Caki2 (cell line): ENCODE measurements at regions not wholly inside any gene's neighbourhood (a gene's known extent, or its start where the extent isn't known, plus 50 kb on each side); places are given as distances from the start of the nearest gene placed in this dataset.

Experiments used
- DNase-seq: peaks from one replicate; pipeline ENCODE4 v3.0.0-alpha.2; 2015; ENCODE audit warnings: low read depth
- in situ Hi-C: cut with HindIII; loops from 2 replicates; pipeline ENCODE4 v1.10.0; 2016; ENCODE audit warnings: low sequenced_read_pairs, low pct_unique_long_range_greater_than_20kb, mixed read lengths

DNA sequence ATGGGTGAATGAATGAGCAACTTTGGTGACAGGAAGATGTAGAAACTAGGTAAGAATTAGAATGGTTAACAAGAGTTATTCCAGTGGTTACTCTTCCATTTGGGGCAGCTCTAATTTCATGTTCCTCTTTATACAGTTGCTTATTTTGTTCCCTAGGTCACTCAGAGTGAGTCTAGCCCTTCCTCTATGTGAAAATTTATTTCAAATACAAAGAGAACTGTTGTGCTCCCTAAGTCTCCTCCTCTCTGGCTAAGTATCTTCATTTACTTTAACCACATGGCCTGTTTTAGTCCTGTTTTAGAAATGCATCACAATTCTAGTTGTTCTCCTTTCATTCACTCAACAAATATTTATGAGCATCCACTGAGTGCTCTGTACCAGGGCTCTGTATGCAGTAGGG, 51.1 kb upstream of the HIF1A start:
- in situ Hi-C loops = no loop called here
- DNase-seq = no peak

DNA sequence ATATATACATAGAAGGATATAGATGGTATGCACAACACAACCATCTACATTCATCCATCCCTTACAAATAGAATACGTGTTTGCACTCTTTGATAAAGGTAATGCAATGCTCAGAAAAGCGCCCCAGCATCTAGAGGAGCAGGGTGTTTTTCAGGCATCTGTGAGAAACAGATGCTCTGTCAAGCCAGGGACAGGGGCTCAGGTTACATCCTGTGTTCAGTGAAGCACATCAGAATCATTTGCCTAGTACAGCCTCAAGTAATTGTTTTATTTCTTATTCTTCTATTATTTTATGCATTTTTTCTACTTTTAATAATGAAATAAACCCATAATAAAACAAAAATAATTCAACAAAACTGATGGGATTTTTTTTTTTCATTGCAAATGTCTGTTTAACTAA, 50.5 kb upstream of the HIF1A start:
- in situ Hi-C loops = no loop called here
- peak; percentile 22 for DNase-seq

DNA sequence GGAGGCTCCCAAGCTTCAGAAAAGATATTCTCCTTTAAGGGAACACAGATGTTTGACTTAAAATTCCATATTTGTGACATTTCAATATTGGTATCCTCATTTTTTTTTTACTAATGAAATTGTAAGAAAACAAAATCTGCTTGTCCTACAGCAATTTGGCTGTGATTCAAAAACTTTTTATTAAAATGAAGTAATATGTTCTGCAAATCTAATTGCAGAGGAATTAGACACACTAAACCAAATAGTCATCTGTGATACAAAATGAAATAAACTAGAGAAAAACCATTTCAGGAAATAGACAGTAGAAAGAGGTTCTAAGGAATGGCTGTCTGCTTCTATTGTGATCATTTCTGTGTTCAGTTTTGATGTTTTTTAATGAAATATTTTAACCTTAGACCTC, 50.1 kb upstream of the HIF1A start:
- in situ Hi-C loops = no loop called here
- DNase-seq = no peak
